NCI-H526 (cell line): ENCODE measurements at regions not wholly inside any gene's neighbourhood (a gene's known extent, or its start where the extent isn't known, plus 50 kb on each side); places are given as distances from the start of the nearest gene placed in this dataset.

Source experiments
- DNase-seq, 2 experiments: peaks; one replicate each; lab custom pipeline; 2025; lab: John Stamatoyannopoulos, UW

- no peak for DNase-seq
Measured at GRCh38 chr6:51249798-51250197, 431.1 kb downstream of the TFAP2B start.

GRCh38 chr6:51250317-51250716 is 431.6 kb downstream of the TFAP2B start:
- DNase-seq = no peak

GRCh38 chr6:51257938-51258337 is 439.3 kb downstream of the TFAP2B start:
- no peak for DNase-seq

GRCh38 chr6:51260003-51260402 is 441.3 kb downstream of the TFAP2B start:
- DNase-seq = no peak

GRCh38 chr6:51261691-51262090 is 443.0 kb downstream of the TFAP2B start:
- no peak for DNase-seq

- DNase-seq = no peak
Measured at GRCh38 chr6:51265426-51265825, 446.8 kb downstream of the TFAP2B start.

GRCh38 chr6:51266604-51267003 is 447.9 kb downstream of the TFAP2B start:
- DNase-seq = no peak

- no peak for DNase-seq
Measured at GRCh38 chr6:51268666-51269065, 450.0 kb downstream of the TFAP2B start.

- no peak for DNase-seq
Measured at GRCh38 chr6:51269876-51270275, 451.2 kb downstream of the TFAP2B start.

GRCh38 chr6:51271615-51272014 is 452.9 kb downstream of the TFAP2B start:
- DNase-seq = no peak

- DNase-seq = peak; percentile 70 to 83
Measured at GRCh38 chr6:51273228-51273961, 454.7 kb downstream of the TFAP2B start.

- DNase-seq = no peak
Measured at GRCh38 chr6:51277474-51277873, 458.8 kb downstream of the TFAP2B start.

- DNase-seq = no peak
Measured at GRCh38 chr6:51282026-51282425, 463.4 kb downstream of the TFAP2B start.

GRCh38 chr6:51283723-51284355 is 465.2 kb downstream of the TFAP2B start:
- peak; percentile 67 to 68 for DNase-seq

- DNase-seq = no peak
Measured at GRCh38 chr6:51285876-51286275, 467.2 kb downstream of the TFAP2B start.

GRCh38 chr6:51289041-51289440 is 470.4 kb downstream of the TFAP2B start:
- no peak for DNase-seq

- no peak for DNase-seq
Measured at GRCh38 chr6:51292659-51293058, 474.0 kb downstream of the TFAP2B start.

GRCh38 chr6:51299621-51300380 is 481.1 kb downstream of the TFAP2B start:
- peak in 1 of 2 experiments; percentile 3 for DNase-seq

- no peak for DNase-seq
Measured at GRCh38 chr6:51300510-51300909, 481.8 kb downstream of the TFAP2B start.

GRCh38 chr6:51301962-51302361 is 483.3 kb downstream of the TFAP2B start:
- peak in 1 of 2 experiments; percentile 33 for DNase-seq

- no peak for DNase-seq
Measured at GRCh38 chr6:51302431-51302830, 483.8 kb downstream of the TFAP2B start.

GRCh38 chr6:51303338-51303737 is 484.7 kb downstream of the TFAP2B start:
- no peak for DNase-seq

GRCh38 chr6:51314965-51315364 is 496.3 kb downstream of the TFAP2B start:
- DNase-seq = no peak
